ENCODE measurements at regions not wholly inside any gene's neighbourhood (a gene's known extent, or its start where the extent isn't known, plus 50 kb on each side); places are given as distances from the start of the nearest gene placed in this dataset.

- Histone ChIP-seq H3K9ac (replicated peaks in 1 of 4; ENCODE audit: extremely low read depth in 1 of 4, low read depth in 3 of 4, low read length in 3 of 4) (no peak overlapping the region), H4K5ac (ENCODE audit: insufficient read length, low read depth, low read length) (no peak overlapping the region), H3K27me3 (replicated peaks in 1 of 4; ENCODE audit: control insufficient read depth in 3 of 4, extremely low read depth in 1 of 4, insufficient read depth in 3 of 4, low read length in 3 of 4) (no peaks in the 10 kb centered on the region), H3K79me2 (ENCODE audit: control insufficient read depth in 1 of 2, insufficient read depth in 2 of 2, low read length in 2 of 2) (no peaks in the 10 kb centered on the region), H3K14ac (ENCODE audit: insufficient read length) (no peak overlapping the region), H3K56ac (replicated peaks; ENCODE audit: insufficient read length, low read depth, low read length) (no peak overlapping the region), H4K20me1 (replicated peaks in 1 of 2; ENCODE audit: control insufficient read depth in 1 of 2, insufficient read depth in 2 of 2, low read length in 2 of 2) (no peaks in the 10 kb centered on the region), H3K27ac (ENCODE audit: low read depth, low read length) (no peak overlapping the region), H4K8ac (ENCODE audit: extremely low read depth, insufficient read depth, low read length) (no peak overlapping the region), H2AFZ (ENCODE audit: low read length) (no peak overlapping the region), H3K79me1 (ENCODE audit: low read depth, low read length) (no peaks in the 10 kb centered on the region), H3K9me3 (ENCODE audit: insufficient read depth in 2 of 2, low read depth in 1 of 2, low read length in 1 of 2) (no peaks in the 10 kb centered on the region), H2AK5ac (ENCODE audit: low read depth, low read length) (no peak overlapping the region), H3K4me2 (ENCODE audit: insufficient read depth in 1 of 2, low read depth in 2 of 2, low read length in 2 of 2) (no peak overlapping the region), H2BK120ac (replicated peaks; ENCODE audit: low read depth, low read length) (no peak overlapping the region), H2BK12ac (ENCODE audit: low read depth, low read length) (no peak overlapping the region), H4K91ac (replicated peaks; ENCODE audit: insufficient read length, low read length) (no peak overlapping the region), H3K36me3 (ENCODE audit: control insufficient read depth in 2 of 4, insufficient read depth in 4 of 4, low read length in 3 of 4) (no peaks in the 10 kb centered on the region), H3K18ac (ENCODE audit: extremely low read depth, low read length) (no peak overlapping the region), H3K4me1 (replicated peaks in 1 of 4; ENCODE audit: control insufficient read depth in 3 of 4, insufficient read depth in 4 of 4, low read length in 3 of 4) (peaks cover 0 to 3% (median 0%) of the 10 kb centered on the region in 4 experiments; a peak in 1 of 7 replicates), H3K4me3 (ENCODE audit: extremely low read depth in 1 of 4, insufficient read depth in 2 of 4, low read depth in 3 of 4, low read length in 4 of 4) (no peak overlapping the region), H3K23me2 (ENCODE audit: low read depth, low read length) (no peaks in the 10 kb centered on the region), H3K4ac (replicated peaks; ENCODE audit: insufficient read length, low read depth, low read length) (no peak overlapping the region), H2BK5ac (ENCODE audit: low read depth, low read length) (no peak overlapping the region), H2BK15ac (ENCODE audit: low read length) (no peak overlapping the region), H3K23ac (ENCODE audit: insufficient read length) (no peak overlapping the region), H2BK20ac (ENCODE audit: low read length) (no peak overlapping the region)
- no peak for DNase-seq (ENCODE audit: low read depth in 1 of 2, low spot score in 2 of 2)
- TF ChIP-seq, protein P1, sequence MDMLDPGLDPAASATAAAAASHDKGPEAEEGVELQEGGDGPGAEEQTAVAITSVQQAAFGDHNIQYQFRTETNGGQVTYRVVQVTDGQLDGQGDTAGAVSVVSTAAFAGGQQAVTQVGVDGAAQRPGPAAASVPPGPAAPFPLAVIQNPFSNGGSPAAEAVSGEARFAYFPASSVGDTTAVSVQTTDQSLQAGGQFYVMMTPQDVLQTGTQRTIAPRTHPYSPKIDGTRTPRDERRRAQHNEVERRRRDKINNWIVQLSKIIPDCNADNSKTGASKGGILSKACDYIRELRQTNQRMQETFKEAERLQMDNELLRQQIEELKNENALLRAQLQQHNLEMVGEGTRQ (IDR thresholded peaks at IDR 0.05; ENCODE audit: low read length): no peak
- no peak for TF ChIP-seq JUN (IDR thresholded peaks at IDR 0.05; ENCODE audit: low read depth, low read length)
- no peak for TF ChIP-seq KDM4A (IDR thresholded peaks at IDR 0.05; ENCODE audit: low read depth, low read length, severe bottlenecking)
- no peak for TF ChIP-seq ZNF274 (IDR thresholded peaks at IDR 0.05; ENCODE audit: borderline replicate concordance, extremely low read depth, low read length)
- TF ChIP-seq RBBP5 (IDR thresholded peaks at IDR 0.05; ENCODE audit: borderline replicate concordance, low read depth, low read length): no peak
- no peak for TF ChIP-seq NRF1 (IDR thresholded peaks at IDR 0.05; ENCODE audit: low read depth, low read length)
- TF ChIP-seq E2F6 (IDR thresholded peaks at IDR 0.05): no peak
- TF ChIP-seq CREB1 (IDR thresholded peaks at IDR 0.05): no peak
- no peak for TF ChIP-seq CHD1 (IDR thresholded peaks at IDR 0.05; ENCODE audit: low read depth, low read length)
- no peak for TF ChIP-seq GTF2F1 (IDR thresholded peaks at IDR 0.05; ENCODE audit: borderline replicate concordance, low read depth, low read length)
- TF ChIP-seq CEBPB (IDR thresholded peaks at IDR 0.05; ENCODE audit: low read depth, low read length): no peak
- no peak for TF ChIP-seq SRF (IDR thresholded peaks at IDR 0.05; ENCODE audit: low read depth, low read length)
- no peak for TF ChIP-seq POLR2AphosphoS5 (IDR thresholded peaks at IDR 0.05; ENCODE audit: low read depth, low read length)
- no peak for TF ChIP-seq TCF12 (IDR thresholded peaks at IDR 0.05; ENCODE audit: low read depth, low read length)
- no peak for TF ChIP-seq POU5F1 (IDR thresholded peaks at IDR 0.05; ENCODE audit: low read depth, low read length)
- TF ChIP-seq, protein P2, sequence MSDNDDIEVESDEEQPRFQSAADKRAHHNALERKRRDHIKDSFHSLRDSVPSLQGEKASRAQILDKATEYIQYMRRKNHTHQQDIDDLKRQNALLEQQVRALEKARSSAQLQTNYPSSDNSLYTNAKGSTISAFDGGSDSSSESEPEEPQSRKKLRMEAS (IDR thresholded peaks at IDR 0.05): no peak
- FAIRE-seq: no peak
- POLR2A ChIA-PET (ENCODE audit: partially characterized antibody): no interaction called here
- CTCF ChIA-PET (ENCODE audit: partially characterized antibody): no interaction called here
Observed at GRCh38 chrX:127726227-127726626, 326.0 kb downstream of the ACTRT1 start.
